Body of pancreas (tissue), 4 donors: ENCODE measurements at regions not wholly inside any gene's neighbourhood (a gene's known extent, or its start where the extent isn't known, plus 50 kb on each side); places are given as distances from the start of the nearest gene placed in this dataset.

ENCODE experiments used
- CTCF ChIP-seq, 7 experiments: fragments of 450-650 bp in 4 of 7; fragments of 200-600 bp in 3 of 7; sonication (generic) in 3 of 7; IDR thresholded peaks; one replicate each; pipeline ENCODE4 v1.5.1; 2016 to 2019; ENCODE audit warnings: antibody characterized with exemption in 7 of 7
- POLR2A ChIP-seq, 3 donors: fragments of 450-650 bp; IDR thresholded peaks; one replicate each; pipeline ENCODE4 v1.6.1; 2016; ENCODE audit warnings: antibody characterized with exemption in 3 of 3, mild to moderate bottlenecking in 2 of 3

GRCh38 chrX:40406330-40406859 is 174.4 kb upstream of the ATP6AP2 start:
- TF ChIP-seq CTCF (IDR thresholded peaks at IDR 0.05): no peak
- TF ChIP-seq POLR2A (IDR thresholded peaks at IDR 0.05): no peak
